SK-N-SH (cell line): ENCODE measurements at regions not wholly inside any gene's neighbourhood (a gene's known extent, or its start where the extent isn't known, plus 50 kb on each side); places are given as distances from the start of the nearest gene placed in this dataset.

Experiments used
- CTCF ChIA-PET: fragments of 300-600, 350-600 bp; formaldehyde crosslinking; extraction: SDS; loops from one replicate; lab custom pipeline; 2021; lab: Yijun Ruan, JAX
- POLR2A ChIA-PET: fragments of 350-600 bp; sonication (Branson Sonifier 250); formaldehyde crosslinking; extraction: SDS; loops from one replicate; lab custom pipeline; 2020; ENCODE audit warnings: antibody characterized with exemption, inconsistent platforms; lab: Yijun Ruan, JAX
- DNase-seq: peaks from one replicate; pipeline ENCODE4 v3.0.0; 2012
- H2AFZ ChIP-seq: fragments of 200-600 bp; sonication (generic); 2 replicates; pipeline ENCODE4 v1.8.1; 2016; ENCODE audit warnings: antibody characterized with exemption, mild to moderate bottlenecking, low read depth
- H3F3A ChIP-seq: fragments of 200-600 bp; sonication (generic); replicated peaks from 2 replicates; pipeline ENCODE3; 2016; ENCODE audit warnings: antibody characterized with exemption, mild to moderate bottlenecking; ENCODE audit not compliant: insufficient read depth
- H3K27ac ChIP-seq, 2 experiments: fragments of 200-500 bp in 1 of 2; fragments of 200-600 bp in 1 of 2; sonication (Bioruptor generic) in 1 of 2; sonication (generic), shearing (Covaris generic) in 1 of 2; 2 replicates each; pipeline versions ENCODE4 v1.5.1 to v1.6.1; 2014 to 2016; ENCODE audit warnings: low read depth in 2 of 2, inconsistent platforms in 1 of 2, low read length in 1 of 2, mild to moderate bottlenecking in 1 of 2, mixed read lengths in 1 of 2
- H3K27me3 ChIP-seq: fragments of 200-600 bp; sonication (generic), shearing (Covaris generic); 2 replicates; pipeline ENCODE4 v1.6.1; 2016; ENCODE audit warnings: mixed run types; ENCODE audit not compliant: insufficient read depth
- H3K36me3 ChIP-seq, 2 experiments: fragments of 200-500 bp in 1 of 2; fragments of 200-600 bp in 1 of 2; sonication (Bioruptor generic) in 1 of 2; sonication (generic) in 1 of 2; replicated peaks in 1 of 2; 2 replicates each; pipeline versions ENCODE3 to v1.5.1; 2014 to 2016; ENCODE audit warnings: low read length in 1 of 2, mild to moderate bottlenecking in 1 of 2; ENCODE audit not compliant: insufficient read depth in 2 of 2, control insufficient read depth in 1 of 2
- H3K4me1 ChIP-seq, 2 experiments: fragments of 200-500 bp in 1 of 2; fragments of 200-600 bp in 1 of 2; sonication (Bioruptor generic) in 1 of 2; sonication (generic), shearing (Covaris generic) in 1 of 2; 2 replicates each; pipeline versions ENCODE4 v1.5.1 to v1.6.1; 2014 to 2016; ENCODE audit warnings: low read depth in 1 of 2, low read length in 1 of 2, mixed run types in 1 of 2; ENCODE audit not compliant: insufficient read depth in 2 of 2, control insufficient read depth in 1 of 2
- H3K4me2 ChIP-seq: fragments of 200-600 bp; sonication (generic), shearing (Covaris generic); 2 replicates; pipeline ENCODE4 v1.6.1; 2017; ENCODE audit warnings: mixed run types
- H3K4me3 ChIP-seq, 2 experiments: fragments of 200-500 bp in 1 of 2; fragments of 200-600 bp in 1 of 2; sonication (Bioruptor generic) in 1 of 2; sonication (generic), shearing (Covaris generic) in 1 of 2; 2 replicates each; pipeline versions ENCODE4 v1.5.1 to v1.8.1; 2014 to 2016; ENCODE audit warnings: low read depth in 2 of 2, inconsistent platforms in 1 of 2, low read length in 1 of 2, mild to moderate bottlenecking in 1 of 2, mixed read lengths in 1 of 2, moderate library complexity in 1 of 2
- H3K79me2 ChIP-seq: fragments of 200-600 bp; sonication (generic); 2 replicates; pipeline ENCODE4 v1.8.1; 2017; ENCODE audit warnings: mild to moderate bottlenecking; ENCODE audit not compliant: insufficient read depth
- H3K9ac ChIP-seq: fragments of 200-600 bp; sonication (generic); 2 replicates; pipeline ENCODE4 v1.6.1; 2017; ENCODE audit warnings: mixed run types
- H3K9me2 ChIP-seq: fragments of 200-600 bp; sonication (generic); 2 replicates; pipeline ENCODE4 v1.6.1; 2017; ENCODE audit warnings: mixed run types
- H3K9me3 ChIP-seq: fragments of 200-600 bp; sonication (generic); 2 replicates; pipeline ENCODE4 v1.6.1; 2017; ENCODE audit warnings: mixed run types, mild to moderate bottlenecking, moderate library complexity
- H4K20me1 ChIP-seq: fragments of 200-600 bp; sonication (generic); 2 replicates; pipeline ENCODE4 v1.6.1; 2017; ENCODE audit warnings: mild to moderate bottlenecking, mixed run types; ENCODE audit not compliant: insufficient read depth
- ELF1 ChIP-seq: IDR thresholded peaks from 2 replicates; pipeline ENCODE4 v1.4.0; 2012
- FOSL2 ChIP-seq: IDR thresholded peaks from 2 replicates; pipeline ENCODE4 v1.4.0; 2012; ENCODE audit warnings: low read depth, mild to moderate bottlenecking, moderate library complexity, borderline replicate concordance
- FOXJ3 ChIP-seq: sonication (generic); formaldehyde crosslinking; IDR thresholded peaks from 2 replicates; pipeline ENCODE4 v1.5.1; 2020; ENCODE audit warnings: mild to moderate bottlenecking, missing genetic modification reagents
- FOXM1 ChIP-seq: IDR thresholded peaks from 2 replicates; pipeline ENCODE4 v1.4.0; 2012; ENCODE audit warnings: low read depth, mild to moderate bottlenecking
- GATA2 ChIP-seq: sonication (generic); formaldehyde crosslinking; IDR thresholded peaks from 2 replicates; pipeline ENCODE4 v1.5.0; 2020; ENCODE audit warnings: mild to moderate bottlenecking, missing genetic modification reagents
- IRF3 ChIP-seq: fragments of 150-350 bp; IDR thresholded peaks from 2 replicates; pipeline ENCODE4 v1.6.1; 2016; ENCODE audit warnings: mild to moderate bottlenecking, low read depth, low read length
- MAX ChIP-seq: IDR thresholded peaks from 2 replicates; pipeline ENCODE4 v1.4.0; 2012; ENCODE audit warnings: low read depth
- MEF2A ChIP-seq: IDR thresholded peaks from 2 replicates; pipeline ENCODE4 v1.4.0; 2012; ENCODE audit warnings: low read depth, borderline replicate concordance
- MXI1 ChIP-seq: IDR thresholded peaks from 2 replicates; pipeline ENCODE4 v1.6.1; 2012; ENCODE audit warnings: mild to moderate bottlenecking, low read depth, low read length, improper control_type of control experiment
- NFIC ChIP-seq: IDR thresholded peaks from 2 replicates; pipeline ENCODE4 v1.4.0; 2012; ENCODE audit warnings: borderline replicate concordance
- POLR2AphosphoS5 ChIP-seq: IDR thresholded peaks from 2 replicates; pipeline ENCODE4 v1.6.1; 2012; ENCODE audit warnings: low read depth, low read length
- RAD21 ChIP-seq: IDR thresholded peaks from 2 replicates; pipeline ENCODE4 v1.6.1; 2012; ENCODE audit warnings: mild to moderate bottlenecking, low read length
- REST ChIP-seq: IDR thresholded peaks from 2 replicates; pipeline ENCODE4 v1.6.1; 2012; ENCODE audit warnings: mild to moderate bottlenecking, low read depth, low read length, moderate library complexity
- RFX5 ChIP-seq: IDR thresholded peaks from 2 replicates; pipeline ENCODE4 v1.6.1; 2012; ENCODE audit warnings: mild to moderate bottlenecking, improper control_type of control experiment, low read length
- RXRA ChIP-seq: IDR thresholded peaks from 2 replicates; pipeline ENCODE4 v1.4.0; 2012; ENCODE audit warnings: low read depth, mild to moderate bottlenecking, borderline replicate concordance
- SMC3 ChIP-seq: IDR thresholded peaks from 2 replicates; pipeline ENCODE4 v1.6.1; 2012; ENCODE audit warnings: low read depth, low read length, improper control_type of control experiment
- TAF1 ChIP-seq: IDR thresholded peaks from 2 replicates; pipeline ENCODE4 v1.6.1; 2012; ENCODE audit warnings: low read depth, mild to moderate bottlenecking, low read length, moderate library complexity, borderline replicate concordance
- TCF12 ChIP-seq: IDR thresholded peaks from 2 replicates; pipeline ENCODE4 v1.4.0; 2012
- TEAD4 ChIP-seq: IDR thresholded peaks from 2 replicates; pipeline ENCODE4 v1.4.0; 2012; ENCODE audit warnings: mild to moderate bottlenecking, borderline replicate concordance; ENCODE audit not compliant: insufficient read depth
- USF1 ChIP-seq: IDR thresholded peaks from 2 replicates; pipeline ENCODE4 v1.4.0; 2012; ENCODE audit warnings: low read depth, borderline replicate concordance
- WGBS: methylation state at CpG from one replicate; pipeline ENCODE4 v1.1.6; 2017; ENCODE audit warnings: low lambda C conversion rate; 5-methylcytosine and 5-hydroxymethylcytosine counted together

GRCh38 chr1:56199061-56199460, 380.3 kb downstream of the PLPP3 start:
- WGBS, result 63% methylated on average over 2 of the region's 2 CpGs

More at GRCh38 chr1:56199061-56199460, 380.3 kb downstream of the PLPP3 start:
- Histone ChIP-seq H3F3A (no peaks in the 10 kb centered on the region), H3K4me1 (peaks cover 0 to 26% of the 10 kb centered on the region in 2 experiments; a peak in 2 of 4 replicates), H3K9me2 (no peaks in the 10 kb centered on the region), H3K79me2 (no peaks in the 10 kb centered on the region), H2AFZ (no peak overlapping the region), H3K27me3 (no peaks in the 10 kb centered on the region), H3K9me3 (no peaks in the 10 kb centered on the region), H3K9ac (no peak overlapping the region), H3K4me3 (no peak overlapping the region), H3K27ac (peak overlapping the region in 1 of 2 experiments; percentile 99; a peak in 2 of 4 replicates), H3K36me3 (no peaks in the 10 kb centered on the region), H3K4me2 (no peak overlapping the region), H4K20me1 (no peaks in the 10 kb centered on the region)
- ChIA-PET CTCF (interaction anchor here (1.3 to 2.9 kb wide), 2 partner anchors 10 to 386 kb away, joined by 4 to 9 read pairs; no protein-coding TSS in a partner anchor), POLR2A (no interaction called here)
- TF ChIP-seq SMC3 (no peak), REST (no peak), FOXJ3 (CRISPR knock-in tag) (no peak), ELF1 (no peak), MAX (no peak), IRF3 (no peak), RXRA (no peak), RFX5 (no peak), FOXM1 (no peak), NFIC (no peak), TCF12 (no peak), MEF2A (no peak), MXI1 (no peak), POLR2AphosphoS5 (no peak), RAD21 (no peak), GATA2 (no peak), FOSL2 (no peak), TEAD4 (no peak), USF1 (no peak), TAF1 (no peak)
- no peak for DNase-seq
